HepG2 (cell line): ENCODE measurements at regions not wholly inside any gene's neighbourhood (a gene's known extent, or its start where the extent isn't known, plus 50 kb on each side); places are given as distances from the start of the nearest gene placed in this dataset.

Experiments used
- ATAC-seq: fragments of 200-7000 bp; cut with Tn5 transposase; 3 replicates; pipeline ENCODE4 v1.9.1; 2020; ENCODE audit warnings: mild to moderate bottlenecking, moderate library complexity
- BruUV-seq: library from RNA; stranded (reverse); fragments of 400-500 nt; replicated peaks from 2 replicates; lab custom pipeline; 2021; lab: Mats Ljungman, UMichigan
- CTCF ChIA-PET: fragments of 300-600 bp; formaldehyde crosslinking; extraction: SDS; loops from one replicate; lab custom pipeline; 2021; ENCODE audit warnings: low total read pairs, inconsistent platforms, low intra/inter-chr PET ratio; lab: Yijun Ruan, JAX
- POLR2A ChIA-PET: fragments of 350-600 bp; sonication (Branson Sonifier 250); formaldehyde crosslinking; loops from one replicate; lab custom pipeline; 2020; ENCODE audit warnings: antibody characterized with exemption, inconsistent platforms; lab: Yijun Ruan, JAX
- DNase-seq: peaks from one replicate; pipeline ENCODE4 v3.0.0-alpha.2; 2015; ENCODE audit warnings: low spot score
- FAIRE-seq: peaks from 3 replicates; lab custom pipeline; 2011; peaks lifted over from hg19 to GRCh38; lab: Jason Lieb, UNC
- H2AFZ ChIP-seq: one replicate; pipeline ENCODE4 v1.6.1; 2011; ENCODE audit warnings: low read length, inconsistent platforms
- H3K27ac ChIP-seq: fragments of 300-600 bp; 3 replicates; pipeline ENCODE4 v1.8.0; 2011; ENCODE audit warnings: mixed run types, mild to moderate bottlenecking, mixed read lengths, low read length, inconsistent platforms; ENCODE audit not compliant: insufficient read depth; ENCODE audit errors: extremely low read length
- H3K27me3 ChIP-seq, 2 experiments: fragments of 200-600 bp in 1 of 2; 2 replicates in 1 of 2; 3 replicates in 1 of 2; pipeline versions ENCODE4 v1.6.0 to v1.8.0; 2011; ENCODE audit warnings: low read length in 2 of 2, mild to moderate bottlenecking in 2 of 2, moderate library complexity in 2 of 2, inconsistent platforms in 1 of 2; ENCODE audit not compliant: insufficient read depth in 2 of 2, control insufficient read depth in 1 of 2
- H3K36me3 ChIP-seq, 2 experiments: fragments of 200-600 bp in 1 of 2; replicated peaks in 1 of 2; 2 replicates in 1 of 2; 3 replicates in 1 of 2; pipeline versions ENCODE4 v1.5.1 to v1.8.0; 2011; ENCODE audit warnings: low read length in 2 of 2, inconsistent platforms in 1 of 2; ENCODE audit not compliant: insufficient read depth in 2 of 2, control insufficient read depth in 1 of 2
- H3K4me1 ChIP-seq: 2 replicates; pipeline ENCODE4 v1.5.1; 2012; ENCODE audit warnings: low read length, inconsistent platforms; ENCODE audit not compliant: insufficient read depth
- H3K4me2 ChIP-seq: 2 replicates; pipeline ENCODE4 v1.6.0; 2011; ENCODE audit warnings: low read depth, low read length, inconsistent platforms
- H3K4me3 ChIP-seq, 3 experiments: fragments of 200-600 bp in 1 of 3; sonication (generic), shearing (Covaris generic) in 1 of 3; replicated peaks in 1 of 3; 2 replicates each; pipeline ENCODE4 v1.5.1; 2011 to 2016; ENCODE audit warnings: low read length in 3 of 3, inconsistent platforms in 2 of 3, low read depth in 2 of 3, mild to moderate bottlenecking in 2 of 3, control low read depth in 1 of 3, mixed read lengths in 1 of 3; ENCODE audit not compliant: insufficient read depth in 1 of 3
- H3K79me2 ChIP-seq: one replicate; pipeline ENCODE4 v1.6.1; 2011; ENCODE audit warnings: low read length, inconsistent platforms; ENCODE audit not compliant: insufficient read depth
- H3K9ac ChIP-seq: 2 replicates; pipeline ENCODE4 v1.6.0; 2011; ENCODE audit warnings: mild to moderate bottlenecking, low read depth, low read length, inconsistent platforms; ENCODE audit not compliant: insufficient read depth
- H3K9me3 ChIP-seq: 2 replicates; pipeline ENCODE4 v1.5.1; 2012; ENCODE audit warnings: mild to moderate bottlenecking, low read length
- H4K20me1 ChIP-seq: 2 replicates; pipeline ENCODE4 v1.6.0; 2011; ENCODE audit warnings: inconsistent platforms, mild to moderate bottlenecking, low read length, moderate library complexity; ENCODE audit not compliant: insufficient read depth
- LCORL ChIP-seq, 2 experiments: fragments of 450-650 bp in 1 of 2; sonication (generic) in 1 of 2; formaldehyde crosslinking in 1 of 2; IDR thresholded peaks; 2 replicates each; pipeline versions ENCODE4 v1.5.0 to v1.6.1; 2017 to 2020; ENCODE audit warnings: antibody characterized with exemption in 1 of 2, missing genetic modification reagents in 1 of 2
- NFKB2 ChIP-seq: sonication (generic); formaldehyde crosslinking; IDR thresholded peaks from 2 replicates; pipeline ENCODE4 v1.4.0; 2020; ENCODE audit warnings: missing genetic modification reagents, borderline replicate concordance
- RAD51 ChIP-seq: fragments of 450-650 bp; IDR thresholded peaks from 2 replicates; pipeline ENCODE4 v1.6.1; 2016; ENCODE audit warnings: borderline replicate concordance
- in situ Hi-C: cut with HindIII; loops from 2 replicates; pipeline ENCODE4 v1.10.0; 2017; ENCODE audit warnings: low pct_unique_long_range_greater_than_20kb; ENCODE audit not compliant: extremely low pct_ligation_motif_present
- intact Hi-C: fragments of 100-400 bp; cut with micrococcal nuclease; formaldehyde crosslinking; loops from one replicate; pipeline ENCODE4 v1.10.0; 2022; ENCODE audit not compliant: unreplicated experiment
- TF ChIP-seq, protein P1 (sequence below): sonication (generic); formaldehyde crosslinking; IDR thresholded peaks from 2 replicates; pipeline ENCODE4 v1.4.0; 2020; ENCODE audit warnings: mild to moderate bottlenecking, missing genetic modification reagents
- TF ChIP-seq, protein P2 (sequence below): sonication (generic); formaldehyde crosslinking; IDR thresholded peaks from 2 replicates; pipeline ENCODE4 v1.4.0; 2020; ENCODE audit warnings: mild to moderate bottlenecking, missing genetic modification reagents
- TF ChIP-seq, protein P3 (sequence below): sonication (generic); formaldehyde crosslinking; IDR thresholded peaks from 2 replicates; pipeline ENCODE4 v1.4.0; 2020; ENCODE audit warnings: missing genetic modification reagents
- TF ChIP-seq, protein P4 (sequence below): sonication (generic); formaldehyde crosslinking; IDR thresholded peaks from 2 replicates; pipeline ENCODE4 v1.5.0; 2020; ENCODE audit warnings: missing genetic modification reagents

DNA sequence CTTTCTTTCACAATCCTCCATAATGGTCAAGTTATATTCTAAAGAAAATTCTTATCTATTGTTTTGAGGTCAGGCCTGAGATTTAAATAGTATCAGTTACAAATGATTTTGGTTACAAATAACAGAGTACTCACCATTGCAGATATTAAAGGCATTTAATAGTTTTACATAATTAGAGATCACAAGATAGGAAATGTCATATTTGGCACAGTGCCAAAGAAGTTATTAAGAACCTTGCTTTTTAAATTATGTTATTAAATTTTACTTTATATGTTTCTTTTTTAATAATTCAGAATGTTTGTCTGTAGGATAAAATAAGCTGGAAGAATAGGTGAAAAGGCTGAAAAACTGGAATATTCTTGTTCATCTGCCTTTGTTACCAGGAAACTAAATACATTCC is 1174.7 kb downstream of the PCDH18 start:
- Histone ChIP-seq H4K20me1 (no peaks in the 10 kb centered on the region), H3K4me2 (no peak overlapping the region), H3K9ac (no peak overlapping the region), H3K27ac (no peak overlapping the region), H3K4me3 (no peak overlapping the region), H3K9me3 (no peaks in the 10 kb centered on the region)
- in situ Hi-C loops, result no loop called here
- FAIRE-seq, result no peak
- no TSS peak for BruUV-seq
- CTCF ChIA-PET, result no interaction called here
- TF ChIP-seq, protein P1, sequence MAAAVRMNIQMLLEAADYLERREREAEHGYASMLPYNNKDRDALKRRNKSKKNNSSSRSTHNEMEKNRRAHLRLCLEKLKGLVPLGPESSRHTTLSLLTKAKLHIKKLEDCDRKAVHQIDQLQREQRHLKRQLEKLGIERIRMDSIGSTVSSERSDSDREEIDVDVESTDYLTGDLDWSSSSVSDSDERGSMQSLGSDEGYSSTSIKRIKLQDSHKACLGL, result no peak
- TF ChIP-seq LCORL (IDR thresholded peaks at IDR 0.05) (peak; percentile 89), LCORL (CRISPR knock-in tag; IDR thresholded peaks at IDR 0.05) (no peak), RAD51 (no peak), NFKB2 (CRISPR knock-in tag) (no peak)
- TF ChIP-seq, protein P2, sequence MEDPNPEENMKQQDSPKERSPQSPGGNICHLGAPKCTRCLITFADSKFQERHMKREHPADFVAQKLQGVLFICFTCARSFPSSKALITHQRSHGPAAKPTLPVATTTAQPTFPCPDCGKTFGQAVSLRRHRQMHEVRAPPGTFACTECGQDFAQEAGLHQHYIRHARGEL (CRISPR knock-in tag), result no peak
- TF ChIP-seq, protein P3, sequence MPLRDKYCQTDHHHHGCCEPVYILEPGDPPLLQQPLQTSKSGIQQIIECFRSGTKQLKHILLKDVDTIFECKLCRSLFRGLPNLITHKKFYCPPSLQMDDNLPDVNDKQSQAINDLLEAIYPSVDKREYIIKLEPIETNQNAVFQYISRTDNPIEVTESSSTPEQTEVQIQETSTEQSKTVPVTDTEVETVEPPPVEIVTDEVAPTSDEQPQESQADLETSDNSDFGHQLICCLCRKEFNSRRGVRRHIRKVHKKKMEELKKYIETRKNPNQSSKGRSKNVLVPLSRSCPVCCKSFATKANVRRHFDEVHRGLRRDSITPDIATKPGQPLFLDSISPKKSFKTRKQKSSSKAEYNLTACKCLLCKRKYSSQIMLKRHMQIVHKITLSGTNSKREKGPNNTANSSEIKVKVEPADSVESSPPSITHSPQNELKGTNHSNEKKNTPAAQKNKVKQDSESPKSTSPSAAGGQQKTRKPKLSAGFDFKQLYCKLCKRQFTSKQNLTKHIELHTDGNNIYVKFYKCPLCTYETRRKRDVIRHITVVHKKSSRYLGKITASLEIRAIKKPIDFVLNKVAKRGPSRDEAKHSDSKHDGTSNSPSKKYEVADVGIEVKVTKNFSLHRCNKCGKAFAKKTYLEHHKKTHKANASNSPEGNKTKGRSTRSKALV, result no peak
- TF ChIP-seq, protein P4, sequence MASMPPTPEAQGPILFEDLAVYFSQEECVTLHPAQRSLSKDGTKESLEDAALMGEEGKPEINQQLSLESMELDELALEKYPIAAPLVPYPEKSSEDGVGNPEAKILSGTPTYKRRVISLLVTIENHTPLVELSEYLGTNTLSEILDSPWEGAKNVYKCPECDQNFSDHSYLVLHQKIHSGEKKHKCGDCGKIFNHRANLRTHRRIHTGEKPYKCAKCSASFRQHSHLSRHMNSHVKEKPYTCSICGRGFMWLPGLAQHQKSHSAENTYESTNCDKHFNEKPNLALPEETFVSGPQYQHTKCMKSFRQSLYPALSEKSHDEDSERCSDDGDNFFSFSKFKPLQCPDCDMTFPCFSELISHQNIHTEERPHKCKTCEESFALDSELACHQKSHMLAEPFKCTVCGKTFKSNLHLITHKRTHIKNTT (CRISPR knock-in tag), result no peak
- TF ChIP-seq, all 625 proteins: peak for 1
- Histone ChIP-seq H3K4me1 (no peaks in the 10 kb centered on the region), H3K36me3 (no peaks in the 10 kb centered on the region), H3K27me3 (no peaks in the 10 kb centered on the region; a peak in 1 of 5 replicates), H3K79me2 (no peaks in the 10 kb centered on the region), H2AFZ (no peak overlapping the region)
- ATAC-seq, result no peak
- no peak for DNase-seq
- intact Hi-C loops, result no loop called here
- POLR2A ChIA-PET, result no interaction called here
